ENCODE measurements at regions not wholly inside any gene's neighbourhood (a gene's known extent, or its start where the extent isn't known, plus 50 kb on each side); places are given as distances from the start of the nearest gene placed in this dataset.

DNA sequence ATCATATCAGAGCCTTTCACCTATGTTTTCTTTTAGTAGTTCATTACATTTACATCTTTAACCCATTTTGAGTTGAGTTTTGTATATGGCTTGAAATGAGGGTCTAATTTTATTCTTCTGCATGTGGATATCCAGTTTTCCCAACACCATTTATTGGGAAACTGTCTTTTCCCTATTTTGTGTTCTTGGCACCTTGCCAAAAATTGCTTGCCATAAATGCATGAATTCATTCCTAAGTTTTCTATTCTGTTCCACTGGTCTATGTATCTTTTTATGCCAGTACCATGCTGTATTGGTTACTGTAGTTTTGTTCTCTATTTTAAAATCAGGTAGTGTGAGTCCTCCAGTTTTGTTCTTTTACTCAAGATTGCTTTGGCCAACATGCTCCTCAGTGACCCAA, 144.0 kb upstream of the OBI1 start:
- TF ChIP-seq, protein P1, sequence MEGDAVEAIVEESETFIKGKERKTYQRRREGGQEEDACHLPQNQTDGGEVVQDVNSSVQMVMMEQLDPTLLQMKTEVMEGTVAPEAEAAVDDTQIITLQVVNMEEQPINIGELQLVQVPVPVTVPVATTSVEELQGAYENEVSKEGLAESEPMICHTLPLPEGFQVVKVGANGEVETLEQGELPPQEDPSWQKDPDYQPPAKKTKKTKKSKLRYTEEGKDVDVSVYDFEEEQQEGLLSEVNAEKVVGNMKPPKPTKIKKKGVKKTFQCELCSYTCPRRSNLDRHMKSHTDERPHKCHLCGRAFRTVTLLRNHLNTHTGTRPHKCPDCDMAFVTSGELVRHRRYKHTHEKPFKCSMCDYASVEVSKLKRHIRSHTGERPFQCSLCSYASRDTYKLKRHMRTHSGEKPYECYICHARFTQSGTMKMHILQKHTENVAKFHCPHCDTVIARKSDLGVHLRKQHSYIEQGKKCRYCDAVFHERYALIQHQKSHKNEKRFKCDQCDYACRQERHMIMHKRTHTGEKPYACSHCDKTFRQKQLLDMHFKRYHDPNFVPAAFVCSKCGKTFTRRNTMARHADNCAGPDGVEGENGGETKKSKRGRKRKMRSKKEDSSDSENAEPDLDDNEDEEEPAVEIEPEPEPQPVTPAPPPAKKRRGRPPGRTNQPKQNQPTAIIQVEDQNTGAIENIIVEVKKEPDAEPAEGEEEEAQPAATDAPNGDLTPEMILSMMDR (conservative IDR thresholded peaks at IDR 0.05; ENCODE audit: low read length): no peak
- TF ChIP-seq EZH2phosphoT487 (IDR thresholded peaks at IDR 0.05; ENCODE audit: borderline replicate concordance, low read depth, low read length): no peak

Measured in OCI-LY7 (cell line).